Activated naive CD4-positive, alpha-beta T cell treated with anti-CD3 and anti-CD28 coated beads, Interleukin-2, amount 50 U/mL, for 16 hours (primary cell): ENCODE measurements at regions not wholly inside any gene's neighbourhood (a gene's known extent, or its start where the extent isn't known, plus 50 kb on each side); places are given as distances from the start of the nearest gene placed in this dataset.
"Not testable (repeated sequence)": the region's sequence is repeated elsewhere in the genome, so short reads cannot be mapped to it uniquely, and the experiment has no call there.

Experiments used
- DNase-seq: peaks from one replicate; pipeline ENCODE4 v3.0.0-alpha.2; 2020

DNA sequence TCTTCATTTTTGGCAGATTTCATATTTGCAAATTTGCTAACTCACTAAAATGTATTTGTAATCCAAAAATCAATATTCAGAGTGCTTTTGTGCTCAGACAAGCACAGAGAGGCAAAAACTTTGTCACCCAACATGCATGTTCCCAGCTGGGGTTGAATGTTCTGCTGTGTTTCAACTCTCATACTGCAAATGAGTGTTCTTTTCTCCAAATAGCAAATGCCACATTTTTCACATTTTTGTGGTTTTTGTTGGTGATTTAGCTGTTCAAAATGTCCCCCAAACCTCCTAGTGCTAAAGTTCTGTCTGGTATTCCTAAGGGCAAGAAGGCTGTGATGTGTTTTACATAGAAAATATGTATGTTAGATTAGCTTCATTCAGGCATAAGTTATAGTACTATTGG lies 87.3 kb upstream of the PCSK5 start:
- no peak for DNase-seq

GRCh38 chr9:75810063-75810462 lies 80.4 kb upstream of the PCSK5 start:
- DNase-seq, result no peak

GRCh38 chr9:75811692-75812091 lies 78.8 kb upstream of the PCSK5 start:
- DNase-seq, result no peak

- no peak for DNase-seq
Observed at GRCh38 chr9:75812141-75812540, 78.3 kb upstream of the PCSK5 start.

DNA sequence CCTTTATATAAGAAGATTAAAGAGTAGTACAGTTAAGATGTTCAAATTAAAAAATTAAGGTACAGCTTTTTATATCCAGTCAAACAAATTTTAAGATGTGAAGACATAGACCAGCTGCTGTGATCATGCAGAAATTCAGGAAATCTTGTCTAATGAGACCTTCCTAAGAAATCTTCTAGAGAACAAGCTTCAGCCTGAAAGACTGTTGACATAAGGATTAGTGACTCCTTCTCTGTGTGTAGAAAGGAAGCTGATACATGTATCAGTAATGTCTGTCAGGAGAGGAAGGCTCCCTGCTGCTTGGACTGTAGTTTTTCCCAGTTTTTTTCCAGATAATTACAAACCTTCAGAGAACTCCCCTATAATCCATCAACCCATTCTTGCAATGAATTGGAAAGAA lies 75.8 kb upstream of the PCSK5 start:
- DNase-seq, result no peak

- DNase-seq, result not testable (repeated sequence)
Observed at GRCh38 chr9:75820471-75821115, 69.9 kb upstream of the PCSK5 start.

GRCh38 chr9:75823151-75823550 lies 67.3 kb upstream of the PCSK5 start:
- DNase-seq, result no peak

DNA sequence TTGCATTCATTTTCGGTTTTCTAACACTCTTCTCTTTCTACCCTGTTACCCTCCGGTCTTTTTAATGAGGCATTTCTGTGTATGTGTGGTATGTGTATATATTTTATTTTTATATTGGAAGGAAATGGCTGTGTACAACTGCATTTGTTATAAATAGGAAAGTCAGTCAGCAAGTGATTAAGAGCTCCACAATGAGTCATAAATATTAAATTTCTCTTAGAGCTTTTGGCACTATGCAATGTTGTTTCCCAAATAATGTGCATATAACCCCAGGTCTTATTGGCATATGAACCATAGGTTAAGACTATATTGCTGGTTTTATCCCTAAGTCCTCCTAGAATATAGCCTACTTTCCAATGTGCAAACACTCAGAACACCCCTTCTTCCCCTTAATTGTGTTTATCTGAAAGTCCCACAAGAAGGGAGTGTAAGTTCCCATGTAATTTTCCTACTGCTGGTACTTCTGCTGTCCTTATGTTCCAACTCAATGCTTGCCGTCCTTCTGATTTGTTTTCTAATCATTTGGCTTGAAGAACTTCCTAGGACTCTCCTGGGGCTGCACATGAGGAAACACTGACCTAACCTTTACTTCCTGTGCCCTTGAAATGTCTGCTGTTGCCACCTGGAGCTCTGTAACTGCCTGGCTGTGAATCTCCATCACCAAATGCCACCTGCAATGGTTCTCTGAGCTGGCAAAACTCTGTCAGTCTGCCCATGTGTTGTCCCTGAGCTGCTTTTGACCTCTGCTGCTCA lies 65.5 kb upstream of the PCSK5 start:
- no peak for DNase-seq

DNA sequence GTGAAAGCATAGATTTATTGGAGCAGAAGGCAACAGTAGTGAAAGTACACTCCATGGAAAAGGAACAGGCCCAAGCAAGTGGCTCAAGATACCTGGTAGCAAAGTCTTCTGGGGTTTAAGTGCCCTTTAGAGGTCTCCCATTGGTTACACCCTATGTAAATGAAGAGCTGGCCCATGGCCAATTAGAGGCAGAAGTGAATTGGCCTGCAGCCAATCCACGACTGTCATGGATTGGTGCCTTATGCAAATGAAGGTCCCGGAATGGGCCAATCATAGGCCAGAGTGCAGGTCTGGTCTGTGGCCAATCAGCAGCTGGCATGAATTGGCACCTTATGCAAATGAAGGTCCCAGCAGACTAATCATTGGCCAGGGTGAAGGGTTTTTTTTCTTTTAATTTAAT lies 64.2 kb upstream of the PCSK5 start:
- no peak for DNase-seq

DNA sequence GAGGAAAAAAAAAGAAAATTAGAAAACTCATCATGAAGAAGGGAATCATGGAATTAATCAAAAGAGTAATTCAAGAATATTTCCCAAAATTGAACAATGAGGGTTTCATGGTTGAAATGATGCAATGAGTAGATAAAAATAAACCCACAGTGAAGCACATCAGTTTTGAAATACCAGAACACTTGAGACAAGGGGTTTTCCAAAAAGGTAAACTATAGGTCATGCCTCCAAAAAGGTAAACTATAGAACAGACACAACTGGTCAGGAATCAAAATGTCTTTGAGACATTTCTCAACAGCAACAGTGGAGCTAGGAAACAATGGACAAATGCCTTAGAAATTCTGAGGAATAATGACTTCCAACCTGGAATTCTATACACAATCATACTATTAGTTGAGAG lies 60.2 kb upstream of the PCSK5 start:
- DNase-seq, result no peak

- DNase-seq, result no peak
Observed at GRCh38 chr9:75833778-75834177, 56.7 kb upstream of the PCSK5 start.

DNA sequence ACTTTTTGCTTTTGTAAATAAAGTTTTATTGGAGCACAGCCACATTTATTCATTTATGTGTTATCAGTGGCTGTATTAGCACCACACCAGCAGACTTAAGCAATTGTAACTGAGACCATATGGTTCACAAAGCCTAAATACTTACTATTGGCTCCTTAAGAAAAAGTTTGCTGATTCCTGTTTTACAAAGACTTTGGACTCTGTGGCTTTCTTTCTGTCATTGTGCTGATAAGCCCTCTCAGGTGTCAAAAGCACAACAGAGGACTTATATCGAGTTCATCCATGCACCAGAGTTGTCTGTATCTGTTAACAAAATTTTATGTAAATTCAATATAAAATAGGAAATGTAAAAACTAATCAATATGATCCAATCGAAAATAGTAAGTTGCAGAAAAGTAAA lies 55.6 kb upstream of the PCSK5 start:
- DNase-seq, result no peak
